ENCODE measurements at regions not wholly inside any gene's neighbourhood (a gene's known extent, or its start where the extent isn't known, plus 50 kb on each side); places are given as distances from the start of the nearest gene placed in this dataset.

GRCh38 chr9:13580760-13581159, 301.3 kb upstream of the MPDZ start:
- DNase-seq = no peak

GRCh38 chr9:13580131-13580530, 300.6 kb upstream of the MPDZ start:
- no peak for DNase-seq

- no peak for DNase-seq
Observed at GRCh38 chr9:13576101-13576500, 296.6 kb upstream of the MPDZ start.

GRCh38 chr9:13575558-13575957, 296.1 kb upstream of the MPDZ start:
- no peak for DNase-seq

GRCh38 chr9:13570068-13570974, 290.8 kb upstream of the MPDZ start:
- no peak for DNase-seq

GRCh38 chr9:13569602-13570067, 290.1 kb upstream of the MPDZ start:
- DNase-seq = no peak

- DNase-seq = peak; percentile 62
Observed at GRCh38 chr9:13568841-13569601, 289.5 kb upstream of the MPDZ start.

- DNase-seq = no peak
Observed at GRCh38 chr9:13568405-13568804, 288.9 kb upstream of the MPDZ start.

- DNase-seq = no peak
Observed at GRCh38 chr9:13567833-13568232, 288.3 kb upstream of the MPDZ start.

- no peak for DNase-seq
Observed at GRCh38 chr9:13557746-13558145, 278.3 kb upstream of the MPDZ start.

- no peak for DNase-seq
Observed at GRCh38 chr9:13556656-13557055, 277.2 kb upstream of the MPDZ start.

GRCh38 chr9:13555989-13556500, 276.6 kb upstream of the MPDZ start:
- DNase-seq = peak; percentile 23

- no peak for DNase-seq
Observed at GRCh38 chr9:13555516-13555915, 276.0 kb upstream of the MPDZ start.

GRCh38 chr9:13554626-13555025, 275.1 kb upstream of the MPDZ start:
- no peak for DNase-seq

GRCh38 chr9:13552606-13553215, 273.2 kb upstream of the MPDZ start:
- peak; percentile 74 for DNase-seq

GRCh38 chr9:13550519-13550918, 271.0 kb upstream of the MPDZ start:
- no peak for DNase-seq

GRCh38 chr9:13548535-13548934, 269.0 kb upstream of the MPDZ start:
- no peak for DNase-seq

- DNase-seq = no peak
Observed at GRCh38 chr9:13535141-13535540, 255.6 kb upstream of the MPDZ start.

GRCh38 chr9:13534006-13534405, 254.5 kb upstream of the MPDZ start:
- no peak for DNase-seq

- DNase-seq = no peak
Observed at GRCh38 chr9:13532407-13532806, 252.9 kb upstream of the MPDZ start.

- DNase-seq = no peak
Observed at GRCh38 chr9:13529321-13530104, 250.0 kb upstream of the MPDZ start.

GRCh38 chr9:13524245-13524644, 244.8 kb upstream of the MPDZ start:
- DNase-seq = no peak

GRCh38 chr9:13520069-13520468, 240.6 kb upstream of the MPDZ start:
- DNase-seq = no peak

Data from SHP77 treated with DMSO at 0.1 percent for 48 hours (cell line).